Parathyroid adenoma (tissue), 2 donors: ENCODE measurements at regions not wholly inside any gene's neighbourhood (a gene's known extent, or its start where the extent isn't known, plus 50 kb on each side); places are given as distances from the start of the nearest gene placed in this dataset.

Source experiments
- H2AFZ ChIP-seq: fragments of 300-600 bp; sonication (generic); one replicate; pipeline ENCODE4 v1.7.0; 2017; ENCODE audit warnings: antibody characterized with exemption, mild to moderate bottlenecking
- H3K27ac ChIP-seq: fragments of 300-600 bp; sonication (generic); one replicate; pipeline ENCODE4 v1.7.0; 2017
- H3K27me3 ChIP-seq: fragments of 300-600 bp; sonication (generic); one replicate; pipeline ENCODE4 v1.7.0; 2017; ENCODE audit warnings: low read length; ENCODE audit not compliant: control insufficient read depth, insufficient read depth
- H3K36me3 ChIP-seq: fragments of 300-600 bp; sonication (generic); one replicate; pipeline ENCODE4 v1.7.0; 2017; ENCODE audit warnings: low read length; ENCODE audit not compliant: control insufficient read depth, insufficient read depth
- H3K4me1 ChIP-seq: fragments of 300-600 bp; sonication (generic); one replicate; pipeline ENCODE4 v1.7.0; 2017; ENCODE audit warnings: control low read depth
- H3K4me2 ChIP-seq: fragments of 300-600 bp; sonication (generic); one replicate; pipeline ENCODE4 v1.7.0; 2017; ENCODE audit warnings: low read length
- H3K4me3 ChIP-seq: fragments of 300-600 bp; sonication (generic); one replicate; pipeline ENCODE4 v1.7.0; 2017; ENCODE audit warnings: low read depth, low read length
- H3K79me2 ChIP-seq: fragments of 300-600 bp; sonication (generic); one replicate; pipeline ENCODE4 v1.7.0; 2017; ENCODE audit warnings: control low read depth
- H3K9ac ChIP-seq: fragments of 300-600 bp; sonication (generic); one replicate; pipeline ENCODE4 v1.7.0; 2017; ENCODE audit warnings: mild to moderate bottlenecking
- H3K9me3 ChIP-seq: fragments of 300-600 bp; sonication (generic); one replicate; pipeline ENCODE4 v1.7.0; 2017; ENCODE audit warnings: low read length; ENCODE audit not compliant: control insufficient read depth
- CTCF ChIP-seq: fragments of 300-600 bp; sonication (generic); IDR thresholded peaks from one replicate; pipeline ENCODE4 v1.7.0; 2017; ENCODE audit warnings: antibody characterized with exemption, mild to moderate bottlenecking
- donor health status: primary hyperparathyroidism.

GRCh38 chr15:87345961-87346360 lies 910.6 kb downstream of the NTRK3 start:
- Histone ChIP-seq H2AFZ (no peak overlapping the region), H3K27me3 (no peaks in the 10 kb centered on the region), H3K36me3 (no peaks in the 10 kb centered on the region), H3K79me2 (no peaks in the 10 kb centered on the region), H3K4me2 (no peak overlapping the region), H3K9me3 (no peaks in the 10 kb centered on the region), H3K4me3 (no peak overlapping the region), H3K4me1 (no peaks in the 10 kb centered on the region), H3K9ac (no peak overlapping the region), H3K27ac (no peak overlapping the region)
- no peak for TF ChIP-seq CTCF

- H2AFZ ChIP-seq, result no peak overlapping the region
- no peaks in the 10 kb centered on the region for H3K79me2 ChIP-seq
- no peaks in the 10 kb centered on the region for H3K4me1 ChIP-seq
- H3K36me3 ChIP-seq, result no peaks in the 10 kb centered on the region
- H3K4me3 ChIP-seq, result no peak overlapping the region
- no peak for TF ChIP-seq CTCF
- no peak overlapping the region for H3K27ac ChIP-seq
- H3K9ac ChIP-seq, result no peak overlapping the region
- H3K27me3 ChIP-seq, result no peaks in the 10 kb centered on the region
- H3K4me2 ChIP-seq, result no peak overlapping the region
- H3K9me3 ChIP-seq, result no peaks in the 10 kb centered on the region
These were observed 912.6 kb downstream of the NTRK3 start for GRCh38 chr15:87343966-87344365.

GRCh38 chr15:87340370-87340769 lies 916.2 kb downstream of the NTRK3 start:
- Histone ChIP-seq H3K27me3 (no peaks in the 10 kb centered on the region), H3K36me3 (no peaks in the 10 kb centered on the region), H2AFZ (no peak overlapping the region), H3K4me1 (no peaks in the 10 kb centered on the region), H3K79me2 (no peaks in the 10 kb centered on the region), H3K27ac (no peak overlapping the region), H3K9me3 (no peaks in the 10 kb centered on the region), H3K4me2 (no peak overlapping the region), H3K9ac (no peak overlapping the region), H3K4me3 (no peak overlapping the region)
- TF ChIP-seq CTCF, result no peak

- no peak overlapping the region for H3K4me2 ChIP-seq
- H3K9ac ChIP-seq, result no peak overlapping the region
- H3K27ac ChIP-seq, result no peak overlapping the region
- H3K36me3 ChIP-seq, result no peaks in the 10 kb centered on the region
- H3K79me2 ChIP-seq, result no peaks in the 10 kb centered on the region
- H2AFZ ChIP-seq, result no peak overlapping the region
- H3K27me3 ChIP-seq, result no peaks in the 10 kb centered on the region
- H3K9me3 ChIP-seq, result no peaks in the 10 kb centered on the region
- H3K4me3 ChIP-seq, result no peak overlapping the region
- no peaks in the 10 kb centered on the region for H3K4me1 ChIP-seq
- no peak for TF ChIP-seq CTCF
These were observed 930.3 kb downstream of the NTRK3 start for GRCh38 chr15:87326269-87326668.

GRCh38 chr15:87322870-87323269 lies 933.7 kb downstream of the NTRK3 start:
- Histone ChIP-seq H3K4me2 (no peak overlapping the region), H3K27me3 (no peaks in the 10 kb centered on the region), H3K36me3 (no peaks in the 10 kb centered on the region)

More at GRCh38 chr15:87322870-87323269, 933.7 kb downstream of the NTRK3 start:
- H3K9me3 ChIP-seq, result no peaks in the 10 kb centered on the region
- no peak overlapping the region for H3K27ac ChIP-seq
- no peaks in the 10 kb centered on the region for H3K4me1 ChIP-seq
- no peak overlapping the region for H2AFZ ChIP-seq
- TF ChIP-seq CTCF, result no peak
- H3K9ac ChIP-seq, result no peak overlapping the region
- no peak overlapping the region for H3K4me3 ChIP-seq
- no peaks in the 10 kb centered on the region for H3K79me2 ChIP-seq
